GM12878 (cell line): ENCODE measurements at regions not wholly inside any gene's neighbourhood (a gene's known extent, or its start where the extent isn't known, plus 50 kb on each side); places are given as distances from the start of the nearest gene placed in this dataset.
A peak's percentile ranks its signal among the peaks of the same experiment; 100 is the strongest.

Experiments used
- ATAC-seq: fragments of 200-7000 bp; cut with Tn5 transposase; 3 replicates; pipeline ENCODE4 v1.9.1; 2020; ENCODE audit warnings: mild to moderate bottlenecking, moderate library complexity
- BruUV-seq: library from RNA; stranded (reverse); fragments of 400-500 nt; replicated peaks from 2 replicates; lab custom pipeline; 2021; lab: Mats Ljungman, UMichigan
- CTCF ChIA-PET: fragments of 300-600 bp; sonication (Branson Sonifier 250); formaldehyde crosslinking; extraction: SDS; loops from one replicate; lab custom pipeline; 2021; ENCODE audit warnings: inconsistent platforms; lab: Yijun Ruan, JAX
- POLR2A ChIA-PET: fragments of 350-600 bp; formaldehyde crosslinking; extraction: SDS; loops from one replicate; lab custom pipeline; 2021; ENCODE audit warnings: inconsistent platforms; lab: Charles Lee
- RAD21 ChIA-PET: fragments of 300-600 bp; sonication (Branson Sonifier 250); formaldehyde crosslinking; loops from one replicate; lab custom pipeline; 2023; ENCODE audit warnings: antibody characterized with exemption; ENCODE audit not compliant: unreplicated experiment; lab: Charles Lee
- SMC1A ChIA-PET: fragments of 300-600 bp; sonication (Branson Sonifier 250); formaldehyde crosslinking; loops from one replicate; lab custom pipeline; 2023; ENCODE audit not compliant: unreplicated experiment, uncharacterized antibody; lab: Charles Lee
- DNase-seq: peaks from one replicate; pipeline ENCODE4 v3.0.0-alpha.2; 2011; ENCODE audit warnings: low read depth, low spot score
- FAIRE-seq: peaks from 3 replicates; lab custom pipeline; 2011; peaks lifted over from hg19 to GRCh38; lab: Jason Lieb, UNC
- H2AFZ ChIP-seq: 2 replicates; pipeline ENCODE4 v1.6.0; 2011; ENCODE audit warnings: low read depth, low read length, control low read depth; ENCODE audit not compliant: control insufficient read depth
- H3K27ac ChIP-seq: 2 replicates; pipeline ENCODE4 v1.5.1; 2011; ENCODE audit warnings: control low read depth; ENCODE audit not compliant: control insufficient read depth, insufficient read depth
- H3K27me3 ChIP-seq, 2 experiments: replicated peaks in 1 of 2; 2 replicates each; pipeline versions ENCODE4 v1.6.0 to v1.6.1; 2011; ENCODE audit warnings: low read length in 1 of 2; ENCODE audit not compliant: control insufficient read depth in 2 of 2, insufficient read depth in 2 of 2
- H3K36me3 ChIP-seq, 2 experiments: 2 replicates each; pipeline ENCODE4 v1.5.1; 2011; ENCODE audit warnings: low read length in 1 of 2; ENCODE audit not compliant: control insufficient read depth in 2 of 2, insufficient read depth in 2 of 2
- H3K4me1 ChIP-seq: 2 replicates; pipeline ENCODE4 v1.6.1; 2011; ENCODE audit warnings: mild to moderate bottlenecking, low read length, moderate library complexity, mixed read lengths; ENCODE audit not compliant: control insufficient read depth, insufficient read depth
- H3K4me2 ChIP-seq: 2 replicates; pipeline ENCODE4 v1.6.0; 2011; ENCODE audit warnings: control low read depth; ENCODE audit not compliant: control insufficient read depth, insufficient read depth
- H3K4me3 ChIP-seq: fragments of 200-600 bp; sonication (generic); 2 replicates; pipeline ENCODE4 v1.5.1; 2016
- H3K79me2 ChIP-seq: 2 replicates; pipeline ENCODE4 v1.6.0; 2011; ENCODE audit warnings: low read length; ENCODE audit not compliant: control insufficient read depth, insufficient read depth
- H3K9ac ChIP-seq: 2 replicates; pipeline ENCODE4 v1.8.0; 2011; ENCODE audit warnings: low read length, control low read depth, mixed read lengths; ENCODE audit not compliant: control insufficient read depth, insufficient read depth
- H3K9me3 ChIP-seq: replicated peaks from 3 replicates; pipeline ENCODE4 v1.5.1; 2011; ENCODE audit warnings: mild to moderate bottlenecking, low read length; ENCODE audit not compliant: control insufficient read depth, insufficient read depth
- H4K20me1 ChIP-seq: 2 replicates; pipeline ENCODE4 v1.6.0; 2011; ENCODE audit not compliant: control insufficient read depth, insufficient read depth
- ESRRA ChIP-seq: IDR thresholded peaks from 2 replicates; pipeline ENCODE4 v1.6.1; 2012; ENCODE audit warnings: mild to moderate bottlenecking, low read length, improper control_type of control experiment
- JUNB ChIP-seq: IDR thresholded peaks from 2 replicates; pipeline ENCODE4 v1.6.1; 2016; ENCODE audit warnings: antibody characterized with exemption, mild to moderate bottlenecking
- MTA3 ChIP-seq: IDR thresholded peaks from 2 replicates; pipeline ENCODE4 v1.6.1; 2012; ENCODE audit warnings: low read length, inconsistent platforms, borderline replicate concordance
- NR2C2 ChIP-seq: IDR thresholded peaks from 2 replicates; pipeline ENCODE4 v1.6.1; 2011; ENCODE audit warnings: borderline replicate concordance, low read depth; ENCODE audit not compliant: control insufficient read depth, insufficient read length
- PML ChIP-seq: IDR thresholded peaks from 2 replicates; pipeline ENCODE4 v1.6.1; 2012; ENCODE audit warnings: low read length, inconsistent platforms
- RAD21 ChIP-seq: IDR thresholded peaks from 2 replicates; pipeline ENCODE4 v1.6.1; 2011; ENCODE audit warnings: mild to moderate bottlenecking, low read depth, low read length, moderate library complexity; ENCODE audit not compliant: insufficient read depth
- RUNX3 ChIP-seq: IDR thresholded peaks from 2 replicates; pipeline ENCODE4 v1.6.1; 2012; ENCODE audit warnings: low read length, inconsistent platforms
- SRF ChIP-seq, 2 experiments: IDR thresholded peaks; 2 replicates each; pipeline ENCODE4 v1.6.1; 2011; ENCODE audit warnings: low read depth in 2 of 2, low read length in 2 of 2, mild to moderate bottlenecking in 1 of 2, moderate library complexity in 1 of 2
- ZNF217 ChIP-seq: fragments of 450-650 bp; IDR thresholded peaks from 2 replicates; pipeline ENCODE4 v1.6.1; 2017; ENCODE audit warnings: antibody characterized with exemption, mild to moderate bottlenecking
- whole genome bisulfite sequencing: methylation state at CpG from one replicate; pipeline ENCODE4 v1.1.6; 2016; ENCODE audit warnings: low lambda C conversion rate; ENCODE audit not compliant: insufficient replicate concordance, insufficient coverage; ENCODE audit errors: missing lambda C conversion rate; 5-methylcytosine and 5-hydroxymethylcytosine counted together
- in situ Hi-C: fragments of 300-500 bp; cut with MboI; formaldehyde crosslinking; loops from 9 replicates; pipeline ENCODE4 v1.14.3; 2018; ENCODE audit warnings: mixed read lengths
- intact Hi-C: fragments of 100-400 bp; cut with micrococcal nuclease; formaldehyde crosslinking; loops from one replicate; pipeline ENCODE4 v1.14.2; 2022; ENCODE audit not compliant: unreplicated experiment
- TF ChIP-seq, protein P1 (sequence below): IDR thresholded peaks from 2 replicates; pipeline ENCODE4 v1.6.1; 2012; ENCODE audit warnings: low read depth, low read length, improper control_type of control experiment
- TF ChIP-seq, protein P2 (sequence below), 3 experiments: IDR thresholded peaks in 2 of 3; conservative IDR thresholded peaks in 1 of 3; 2 replicates each; pipeline ENCODE4 v1.5.1; 2011; ENCODE audit warnings: low read depth in 3 of 3, low read length in 3 of 3, mild to moderate bottlenecking in 3 of 3, control low read depth in 2 of 3, moderate library complexity in 2 of 3, inconsistent platforms in 1 of 3, mixed read lengths in 1 of 3; ENCODE audit not compliant: control insufficient read depth in 2 of 3, insufficient read depth in 1 of 3; ENCODE audit errors: extremely low read depth in 1 of 3

DNA sequence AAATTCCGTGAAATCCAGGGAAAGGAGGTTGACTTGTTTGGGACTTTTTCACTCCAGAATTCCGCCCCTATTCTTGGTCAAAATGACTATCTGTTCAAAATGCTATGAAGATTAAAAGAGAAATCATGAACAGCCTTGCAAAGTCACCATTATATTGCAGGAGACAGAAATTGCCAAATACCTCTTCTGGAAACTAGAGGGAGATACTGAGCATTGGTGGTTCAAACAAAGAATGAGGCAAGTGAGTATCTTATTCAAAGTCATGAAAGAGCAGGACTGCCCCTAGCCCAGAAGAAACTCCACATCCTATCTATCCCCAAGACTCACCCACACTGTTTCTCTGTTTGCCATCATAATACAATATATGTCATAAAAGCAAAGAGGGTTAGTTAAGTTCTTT lies 862.3 kb upstream of the POU3F3 start:
- POLR2A ChIA-PET, result no interaction called here
- H3K9ac ChIP-seq, result no peak overlapping the region

DNA sequence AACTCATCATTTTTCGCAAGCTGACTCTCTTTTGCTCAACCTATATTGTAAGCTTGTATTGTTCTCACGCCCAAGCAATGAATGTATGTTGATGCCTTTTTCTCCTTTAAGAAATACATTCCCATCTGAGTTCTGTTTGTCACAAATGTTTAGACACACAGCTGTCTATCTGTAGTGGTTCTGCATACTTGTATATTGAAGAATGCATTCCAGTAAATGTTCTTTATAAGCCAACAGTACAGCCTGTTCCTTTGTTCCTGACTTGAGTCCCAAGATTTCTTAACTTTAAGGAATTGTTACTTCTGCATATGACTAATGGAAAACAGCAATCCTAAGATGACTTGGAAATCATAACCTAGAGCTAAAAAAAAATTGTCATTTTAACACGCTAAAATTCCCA lies 849.1 kb upstream of the POU3F3 start:
- ATAC-seq (no peak), FAIRE-seq (no peak), DNase-seq (no peak)
- 27% methylated on average over 3 of the region's 3 CpGs for WGBS
- no peak overlapping the region for H3K4me2 ChIP-seq
- no peaks in the 10 kb centered on the region for H3K9me3 ChIP-seq
- no peak overlapping the region for H3K4me3 ChIP-seq
- ChIA-PET RAD21 (no interaction called here), CTCF (no interaction called here), POLR2A (no interaction called here), SMC1A (interaction anchor here (0.7 kb wide), 1 partner anchor 32 kb away, joined by 3 read pairs; no protein-coding TSS in a partner anchor)
- no peaks in the 10 kb centered on the region for H3K79me2 ChIP-seq
- no peak overlapping the region for H2AFZ ChIP-seq
- H3K4me1 ChIP-seq, result no peaks in the 10 kb centered on the region
- no TSS peak for BruUV-seq
- H3K36me3 ChIP-seq, result no peaks in the 10 kb centered on the region
- H3K27ac ChIP-seq, result no peak overlapping the region
- H4K20me1 ChIP-seq, result no peaks in the 10 kb centered on the region
- H3K27me3 ChIP-seq, result no peaks in the 10 kb centered on the region
- no peak overlapping the region for H3K9ac ChIP-seq
- in situ Hi-C loops, result no loop called here
- intact Hi-C loops, result no loop called here
- TF ChIP-seq, protein P1, sequence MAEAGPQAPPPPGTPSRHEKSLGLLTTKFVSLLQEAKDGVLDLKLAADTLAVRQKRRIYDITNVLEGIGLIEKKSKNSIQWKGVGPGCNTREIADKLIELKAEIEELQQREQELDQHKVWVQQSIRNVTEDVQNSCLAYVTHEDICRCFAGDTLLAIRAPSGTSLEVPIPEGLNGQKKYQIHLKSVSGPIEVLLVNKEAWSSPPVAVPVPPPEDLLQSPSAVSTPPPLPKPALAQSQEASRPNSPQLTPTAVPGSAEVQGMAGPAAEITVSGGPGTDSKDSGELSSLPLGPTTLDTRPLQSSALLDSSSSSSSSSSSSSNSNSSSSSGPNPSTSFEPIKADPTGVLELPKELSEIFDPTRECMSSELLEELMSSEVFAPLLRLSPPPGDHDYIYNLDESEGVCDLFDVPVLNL, result no peak
- TF ChIP-seq SRF (IDR thresholded peaks at IDR 0.05; ENCODE audit: low read depth in 2 of 2, low read length in 2 of 2), result no peak
- TF ChIP-seq NR2C2, result no peak
- no peak for TF ChIP-seq RAD21
- TF ChIP-seq ZNF217, result no peak
- no peak for TF ChIP-seq ESRRA
- no peak for TF ChIP-seq MTA3
- TF ChIP-seq JUNB, result no peak
- TF ChIP-seq PML, result no peak

More for the DNA sequence above, 862.3 kb upstream of the POU3F3 start:
- Histone ChIP-seq H3K4me2 (no peak overlapping the region), H2AFZ (no peak overlapping the region), H3K4me3 (no peak overlapping the region), H3K79me2 (no peaks in the 10 kb centered on the region), H4K20me1 (no peaks in the 10 kb centered on the region), H3K4me1 (no peaks in the 10 kb centered on the region), H3K27ac (no peak overlapping the region), H3K27me3 (no peaks in the 10 kb centered on the region), H3K9me3 (no peaks in the 10 kb centered on the region), H3K36me3 (no peaks in the 10 kb centered on the region)
- 0 out of 3 replicates have a peak, but pooled peaks have one; percentile 28 for ATAC-seq
- intact Hi-C loops, result no loop called here
- WGBS, result 0% methylated on average over 2 of the region's 2 CpGs
- no TSS peak for BruUV-seq
- no peak for DNase-seq
- ChIA-PET SMC1A (no interaction called here), RAD21 (no interaction called here), CTCF (no interaction called here)
- no peak for FAIRE-seq
- in situ Hi-C loops, result no loop called here
- TF ChIP-seq, protein P2, sequence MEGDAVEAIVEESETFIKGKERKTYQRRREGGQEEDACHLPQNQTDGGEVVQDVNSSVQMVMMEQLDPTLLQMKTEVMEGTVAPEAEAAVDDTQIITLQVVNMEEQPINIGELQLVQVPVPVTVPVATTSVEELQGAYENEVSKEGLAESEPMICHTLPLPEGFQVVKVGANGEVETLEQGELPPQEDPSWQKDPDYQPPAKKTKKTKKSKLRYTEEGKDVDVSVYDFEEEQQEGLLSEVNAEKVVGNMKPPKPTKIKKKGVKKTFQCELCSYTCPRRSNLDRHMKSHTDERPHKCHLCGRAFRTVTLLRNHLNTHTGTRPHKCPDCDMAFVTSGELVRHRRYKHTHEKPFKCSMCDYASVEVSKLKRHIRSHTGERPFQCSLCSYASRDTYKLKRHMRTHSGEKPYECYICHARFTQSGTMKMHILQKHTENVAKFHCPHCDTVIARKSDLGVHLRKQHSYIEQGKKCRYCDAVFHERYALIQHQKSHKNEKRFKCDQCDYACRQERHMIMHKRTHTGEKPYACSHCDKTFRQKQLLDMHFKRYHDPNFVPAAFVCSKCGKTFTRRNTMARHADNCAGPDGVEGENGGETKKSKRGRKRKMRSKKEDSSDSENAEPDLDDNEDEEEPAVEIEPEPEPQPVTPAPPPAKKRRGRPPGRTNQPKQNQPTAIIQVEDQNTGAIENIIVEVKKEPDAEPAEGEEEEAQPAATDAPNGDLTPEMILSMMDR (IDR thresholded peaks at IDR 0.05 in 2 of 3, conservative IDR thresholded peaks at IDR 0.05 in 1 of 3; ENCODE audit: control insufficient read depth in 2 of 3, extremely low read depth in 1 of 3, insufficient read depth in 1 of 3, low read depth in 3 of 3, low read length in 3 of 3), result peak in 1 of 3 experiments; percentile 24; a peak in 1 of 6 replicates
- TF ChIP-seq RUNX3, result no peak
